ENCODE measurements at regions not wholly inside any gene's neighbourhood (a gene's known extent, or its start where the extent isn't known, plus 50 kb on each side); places are given as distances from the start of the nearest gene placed in this dataset.

GRCh38 chr10:76732306-76732705 lies 905.3 kb downstream of the KCNMA1 start:
- TF ChIP-seq CTCF (IDR thresholded peaks at IDR 0.05) (no peak), EZH2 (IDR thresholded peaks at IDR 0.05) (no peak)
